Progenitor cell of endocrine pancreas (in vitro differentiated cells): ENCODE measurements at regions not wholly inside any gene's neighbourhood (a gene's known extent, or its start where the extent isn't known, plus 50 kb on each side); places are given as distances from the start of the nearest gene placed in this dataset.
"Not testable (repeated sequence)": the region's sequence is repeated elsewhere in the genome, so short reads cannot be mapped to it uniquely, and the experiment has no call there.

ENCODE experiments used
- DNase-seq: peaks from one replicate; pipeline ENCODE4 v3.0.0; 2021; ENCODE audit warnings: low spot score; ENCODE audit not compliant: unreplicated experiment
- H3K27ac Mint-ChIP-seq: 2 replicates; pipeline ENCODE4 v1.8.0; 2021; ENCODE audit warnings: mild to moderate bottlenecking, moderate library complexity, mixed read lengths
- H3K27me3 Mint-ChIP-seq: 2 replicates; pipeline ENCODE4 v1.8.0; 2021; ENCODE audit warnings: mixed read lengths
- H3K36me3 Mint-ChIP-seq: 2 replicates; pipeline ENCODE4 v1.8.0; 2022; ENCODE audit warnings: mixed read lengths; ENCODE audit not compliant: insufficient read depth
- H3K4me1 Mint-ChIP-seq: 2 replicates; pipeline ENCODE4 v1.8.0; 2021; ENCODE audit warnings: low read depth, mixed read lengths
- H3K4me3 Mint-ChIP-seq: 2 replicates; pipeline ENCODE4 v1.8.0; 2021; ENCODE audit warnings: low read depth, mild to moderate bottlenecking, moderate library complexity, mixed read lengths
- H3K9me3 Mint-ChIP-seq: 2 replicates; pipeline ENCODE4 v1.8.0; 2021; ENCODE audit warnings: low read depth, mixed read lengths
- TF ChIP-seq, protein P1 (sequence below): fragments of 200-600 bp; sonication (generic); IDR thresholded peaks from one replicate; pipeline ENCODE4 v1.5.0; 2021; ENCODE audit warnings: antibody characterized with exemption, mild to moderate bottlenecking; ENCODE audit not compliant: unreplicated experiment

GRCh38 chr6:11890209-11890608, 111.6 kb upstream of the ADTRP start:
- no peak overlapping the region for H3K27ac Mint-ChIP-seq
- no peaks in the 10 kb centered on the region for H3K27me3 Mint-ChIP-seq
- no peaks in the 10 kb centered on the region for H3K36me3 Mint-ChIP-seq
- H3K9me3 Mint-ChIP-seq = no peaks in the 10 kb centered on the region
- DNase-seq = no peak
- H3K4me1 Mint-ChIP-seq = no peaks in the 10 kb centered on the region
- H3K4me3 Mint-ChIP-seq = no peak overlapping the region
- TF ChIP-seq, protein P1, sequence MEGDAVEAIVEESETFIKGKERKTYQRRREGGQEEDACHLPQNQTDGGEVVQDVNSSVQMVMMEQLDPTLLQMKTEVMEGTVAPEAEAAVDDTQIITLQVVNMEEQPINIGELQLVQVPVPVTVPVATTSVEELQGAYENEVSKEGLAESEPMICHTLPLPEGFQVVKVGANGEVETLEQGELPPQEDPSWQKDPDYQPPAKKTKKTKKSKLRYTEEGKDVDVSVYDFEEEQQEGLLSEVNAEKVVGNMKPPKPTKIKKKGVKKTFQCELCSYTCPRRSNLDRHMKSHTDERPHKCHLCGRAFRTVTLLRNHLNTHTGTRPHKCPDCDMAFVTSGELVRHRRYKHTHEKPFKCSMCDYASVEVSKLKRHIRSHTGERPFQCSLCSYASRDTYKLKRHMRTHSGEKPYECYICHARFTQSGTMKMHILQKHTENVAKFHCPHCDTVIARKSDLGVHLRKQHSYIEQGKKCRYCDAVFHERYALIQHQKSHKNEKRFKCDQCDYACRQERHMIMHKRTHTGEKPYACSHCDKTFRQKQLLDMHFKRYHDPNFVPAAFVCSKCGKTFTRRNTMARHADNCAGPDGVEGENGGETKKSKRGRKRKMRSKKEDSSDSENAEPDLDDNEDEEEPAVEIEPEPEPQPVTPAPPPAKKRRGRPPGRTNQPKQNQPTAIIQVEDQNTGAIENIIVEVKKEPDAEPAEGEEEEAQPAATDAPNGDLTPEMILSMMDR = no peak

- H3K4me1 Mint-ChIP-seq = no peaks in the 10 kb centered on the region
- TF ChIP-seq, protein P1 = no peak
- DNase-seq = no peak
- H3K9me3 Mint-ChIP-seq = no peaks in the 10 kb centered on the region
- no peak overlapping the region for H3K27ac Mint-ChIP-seq
- H3K4me3 Mint-ChIP-seq = no peak overlapping the region
- no peaks in the 10 kb centered on the region for H3K27me3 Mint-ChIP-seq
- H3K36me3 Mint-ChIP-seq = no peaks in the 10 kb centered on the region
Observed at GRCh38 chr6:11889572-11889971, 111.0 kb upstream of the ADTRP start.

DNA sequence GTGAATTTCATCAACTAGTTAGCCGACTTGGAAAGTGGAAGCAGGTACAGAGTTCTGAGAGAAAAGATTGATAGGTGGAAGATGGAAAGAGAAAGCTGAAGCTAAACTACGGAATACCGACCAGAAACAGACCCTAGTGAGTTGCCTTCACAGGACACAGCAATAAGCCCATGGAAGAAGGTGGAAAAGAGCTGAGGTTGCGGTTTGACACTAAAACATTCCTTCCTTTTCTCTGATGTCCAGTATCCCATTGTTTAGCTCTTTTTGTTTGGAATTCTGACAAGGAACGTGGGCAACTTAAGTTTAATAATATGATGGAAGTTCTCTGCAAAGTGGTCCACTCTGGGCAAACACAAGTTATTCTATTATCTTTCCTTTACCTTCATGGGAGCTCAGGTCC, 110.1 kb upstream of the ADTRP start:
- no peaks in the 10 kb centered on the region for H3K4me1 Mint-ChIP-seq
- no peaks in the 10 kb centered on the region for H3K36me3 Mint-ChIP-seq
- DNase-seq = no peak
- TF ChIP-seq, protein P1 = no peak
- H3K27me3 Mint-ChIP-seq = no peaks in the 10 kb centered on the region
- H3K27ac Mint-ChIP-seq = no peak overlapping the region
- no peak overlapping the region for H3K4me3 Mint-ChIP-seq
- H3K9me3 Mint-ChIP-seq = no peaks in the 10 kb centered on the region

GRCh38 chr6:11885159-11885558, 106.6 kb upstream of the ADTRP start:
- Mint-ChIP-seq H3K36me3 (no peaks in the 10 kb centered on the region), H3K9me3 (peaks cover 12% of the 10 kb centered on the region), H3K27ac (no peak overlapping the region), H3K4me1 (no peaks in the 10 kb centered on the region), H3K27me3 (no peaks in the 10 kb centered on the region), H3K4me3 (no peak overlapping the region)
- DNase-seq = no peak
- TF ChIP-seq, protein P1 = no peak

GRCh38 chr6:11883471-11883870, 104.9 kb upstream of the ADTRP start:
- not testable (repeated sequence) for H3K27me3 Mint-ChIP-seq, H3K4me3 Mint-ChIP-seq, H3K27ac Mint-ChIP-seq, H3K4me1 Mint-ChIP-seq, DNase-seq, H3K36me3 Mint-ChIP-seq
- peaks cover 17% of the 10 kb centered on the region for H3K9me3 Mint-ChIP-seq

GRCh38 chr6:11880156-11880555, 101.6 kb upstream of the ADTRP start:
- not testable (repeated sequence) for H3K27me3 Mint-ChIP-seq, H3K27ac Mint-ChIP-seq, H3K4me1 Mint-ChIP-seq, H3K4me3 Mint-ChIP-seq, H3K36me3 Mint-ChIP-seq, DNase-seq
- peaks cover 17% of the 10 kb centered on the region for H3K9me3 Mint-ChIP-seq
